GM21526 (cell line): ENCODE measurements at regions not wholly inside any gene's neighbourhood (a gene's known extent, or its start where the extent isn't known, plus 50 kb on each side); places are given as distances from the start of the nearest gene placed in this dataset.

Source experiments
- ATAC-seq: cut with Tn5 transposase; IDR thresholded peaks from one replicate; pipeline ENCODE4 v1.9.1; 2021; ENCODE audit warnings: moderate library complexity; ENCODE audit not compliant: unreplicated experiment, low FRiP score

DNA sequence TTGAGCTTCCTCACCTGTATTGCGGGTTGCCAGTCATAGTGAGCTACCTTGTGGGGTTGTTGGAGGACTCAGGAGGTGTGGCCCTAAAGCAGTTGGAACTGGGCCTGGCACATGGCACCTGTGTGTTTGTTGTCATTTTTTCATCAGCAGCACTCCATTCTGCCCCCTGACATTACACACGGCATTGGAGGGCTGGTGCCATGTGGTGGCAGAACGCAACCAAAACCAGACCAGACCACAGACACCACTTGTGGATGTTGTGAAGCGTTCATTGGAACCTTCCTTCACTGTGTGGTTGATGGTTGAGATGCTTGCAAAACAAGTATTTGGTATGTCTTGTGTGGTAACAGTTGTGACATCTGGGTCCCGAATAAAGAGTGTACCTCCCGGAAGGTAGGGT, 113.2 kb upstream of the ERCC6L2 start:
- ATAC-seq, result no peak

DNA sequence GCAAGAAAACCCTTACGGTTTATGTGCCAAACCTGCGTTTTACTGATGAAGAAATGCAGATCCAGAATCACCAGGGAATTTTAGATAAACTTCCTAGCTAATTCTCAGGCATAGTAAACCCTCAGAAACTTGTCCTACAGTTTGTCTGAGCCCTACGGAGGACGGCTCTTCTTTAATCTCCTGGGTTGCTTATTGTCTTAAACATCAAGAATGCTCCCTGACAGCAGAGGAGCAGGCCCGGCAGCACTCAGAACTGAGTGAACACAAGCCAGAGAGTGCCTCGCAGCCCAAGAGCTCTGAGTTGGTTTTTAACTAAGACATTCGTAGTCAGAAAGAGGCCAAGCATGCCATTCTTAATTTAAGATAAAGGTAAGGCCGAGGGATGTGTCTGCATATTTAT, 114.7 kb upstream of the ERCC6L2 start:
- no peak for ATAC-seq

DNA sequence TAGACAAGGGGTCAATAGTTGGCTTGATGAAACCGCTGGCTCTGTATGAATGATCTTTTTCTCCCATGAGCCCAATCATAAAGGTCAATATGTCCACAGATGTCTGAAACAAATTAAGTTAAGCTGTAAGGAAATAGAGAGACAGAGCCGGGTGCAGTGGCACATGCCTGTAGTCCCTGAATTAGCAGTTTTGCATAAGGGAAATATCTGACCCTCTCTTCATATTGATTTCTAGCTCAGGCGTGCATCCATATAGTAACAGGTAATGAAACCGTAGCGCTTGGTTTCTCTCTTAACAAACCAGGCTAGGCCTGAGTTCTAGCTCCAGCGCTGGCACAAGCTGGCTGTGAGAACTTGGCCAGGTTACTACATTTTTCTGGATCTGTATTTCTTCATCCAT, 118.1 kb upstream of the ERCC6L2 start:
- ATAC-seq, result no peak

DNA sequence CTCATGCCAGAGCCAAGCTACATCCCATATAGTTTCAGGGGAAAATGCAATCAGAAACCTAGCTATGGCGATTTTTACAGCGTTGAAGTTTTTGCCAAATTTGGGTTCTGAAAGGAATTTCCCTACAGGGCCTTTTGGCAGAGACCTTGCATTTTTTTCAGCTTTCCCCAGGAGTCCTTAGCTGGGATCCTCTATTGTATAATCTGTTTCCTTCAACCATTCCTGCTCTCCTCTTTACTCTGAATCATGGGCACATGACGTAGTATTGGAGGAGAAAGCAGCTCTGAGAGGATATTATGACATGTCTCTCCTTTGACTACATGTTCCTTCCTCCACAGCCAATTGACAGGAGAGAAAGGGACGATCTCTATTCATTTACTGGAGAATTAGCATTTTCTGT, 118.5 kb upstream of the ERCC6L2 start:
- no peak for ATAC-seq

DNA sequence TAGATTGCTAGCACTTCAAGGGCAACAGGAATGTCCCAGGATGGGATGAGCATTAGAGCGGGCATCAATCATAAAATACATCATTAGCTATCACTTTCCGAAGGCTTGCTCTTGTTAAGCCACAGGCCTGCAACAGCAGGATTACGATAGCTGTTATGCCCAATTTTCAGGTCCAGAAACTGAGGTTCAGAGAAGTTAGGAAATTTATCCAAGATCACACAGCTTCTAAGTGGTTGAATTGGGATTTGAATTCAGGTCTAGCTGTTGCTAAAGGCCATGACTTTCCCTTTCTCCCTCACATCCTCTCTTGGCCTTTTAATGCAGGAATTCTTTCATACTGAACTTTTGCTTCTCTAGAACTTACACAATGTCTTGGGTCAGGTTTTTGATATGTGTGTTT, 119.4 kb upstream of the ERCC6L2 start:
- no peak for ATAC-seq

DNA sequence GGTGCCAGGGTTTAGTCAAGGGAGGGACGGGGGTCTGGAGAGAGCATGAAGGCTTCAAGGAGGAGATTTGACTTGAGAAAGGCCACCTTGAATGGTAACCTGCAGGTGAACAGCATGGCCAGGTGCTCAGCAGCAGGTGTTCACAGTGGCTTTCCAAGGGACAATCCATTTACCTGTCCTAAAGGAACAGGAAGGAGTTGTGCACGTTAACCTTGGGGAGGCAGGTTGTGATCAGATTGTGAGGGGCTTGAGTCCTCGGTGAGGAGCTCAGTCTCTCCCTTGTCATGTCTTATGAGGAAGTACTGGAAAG, 120.1 kb upstream of the ERCC6L2 start:
- ATAC-seq, result no peak

DNA sequence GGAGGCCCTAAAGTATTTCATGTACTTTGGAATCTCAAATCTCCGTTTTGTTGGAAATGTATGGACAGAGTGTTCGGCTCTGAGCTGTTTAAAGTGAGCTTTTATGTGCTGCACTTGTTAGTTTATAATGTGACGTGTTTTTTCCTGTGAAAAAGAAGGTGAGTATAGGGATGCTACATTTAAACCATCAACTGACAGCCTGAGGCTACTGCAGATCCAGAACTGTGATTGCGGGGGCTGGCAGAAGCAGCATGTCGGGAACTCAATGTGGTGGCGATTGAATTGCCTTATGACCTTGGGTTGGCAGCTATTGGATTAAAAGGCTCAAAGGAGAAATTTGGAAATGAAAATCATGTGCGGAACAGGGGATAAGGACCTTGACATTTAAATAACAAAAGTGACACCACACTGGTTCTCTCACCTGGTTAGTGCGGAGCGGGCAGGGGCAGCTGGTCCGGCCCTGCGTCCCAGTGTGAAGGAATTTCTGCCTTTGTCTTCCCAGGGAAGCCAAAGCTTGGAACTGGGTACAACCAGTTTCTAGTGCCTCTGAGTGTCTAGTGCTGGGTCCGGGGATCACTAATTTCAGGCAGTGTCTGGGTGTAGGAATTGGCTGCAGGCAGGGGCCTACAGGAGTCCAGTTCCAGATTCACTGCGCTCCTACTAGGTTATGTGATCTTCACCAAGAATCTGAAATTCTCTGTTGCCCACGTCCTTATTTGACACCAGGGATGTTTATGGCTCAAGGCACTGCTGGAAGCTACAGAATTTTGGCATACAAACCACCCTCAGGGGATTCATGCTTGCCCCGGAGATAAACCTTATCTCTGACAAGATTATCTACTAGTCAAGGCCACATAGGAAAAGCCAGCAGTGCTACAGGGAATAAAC, 120.7 kb upstream of the ERCC6L2 start:
- no peak for ATAC-seq

DNA sequence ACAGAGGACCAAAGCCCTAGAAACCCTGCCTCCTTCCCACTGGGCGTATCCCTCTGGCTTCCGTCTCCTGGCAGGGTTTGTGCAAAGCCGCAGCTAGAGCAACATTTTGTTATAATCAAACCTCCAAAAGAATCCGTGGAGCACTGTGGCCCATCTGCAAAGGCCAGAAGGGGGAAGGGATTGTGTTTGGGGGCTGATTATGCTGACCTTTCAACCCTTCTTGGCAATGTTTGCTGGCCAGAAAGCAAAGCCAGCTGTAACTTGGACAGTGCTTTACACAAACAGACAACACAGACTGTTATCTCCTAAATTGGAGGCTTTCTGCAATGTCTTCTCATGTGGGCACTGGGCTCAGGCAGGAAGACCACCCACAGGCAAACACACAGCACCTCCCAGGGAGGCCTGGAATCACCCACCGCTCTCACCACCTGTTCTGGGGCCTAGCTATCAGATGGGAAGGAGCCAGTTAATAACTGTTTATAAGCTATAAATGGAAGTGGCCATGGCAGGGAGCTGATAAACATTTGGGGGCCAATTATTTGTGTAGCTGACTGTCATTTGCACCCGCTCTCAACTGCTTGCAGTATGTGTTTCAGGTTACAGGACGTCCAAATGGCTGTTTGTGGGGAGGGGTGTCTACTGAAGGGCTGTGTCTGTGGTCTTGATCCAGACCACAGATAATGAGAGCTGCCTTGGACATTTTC, 121.6 kb upstream of the ERCC6L2 start:
- ATAC-seq, result no peak

DNA sequence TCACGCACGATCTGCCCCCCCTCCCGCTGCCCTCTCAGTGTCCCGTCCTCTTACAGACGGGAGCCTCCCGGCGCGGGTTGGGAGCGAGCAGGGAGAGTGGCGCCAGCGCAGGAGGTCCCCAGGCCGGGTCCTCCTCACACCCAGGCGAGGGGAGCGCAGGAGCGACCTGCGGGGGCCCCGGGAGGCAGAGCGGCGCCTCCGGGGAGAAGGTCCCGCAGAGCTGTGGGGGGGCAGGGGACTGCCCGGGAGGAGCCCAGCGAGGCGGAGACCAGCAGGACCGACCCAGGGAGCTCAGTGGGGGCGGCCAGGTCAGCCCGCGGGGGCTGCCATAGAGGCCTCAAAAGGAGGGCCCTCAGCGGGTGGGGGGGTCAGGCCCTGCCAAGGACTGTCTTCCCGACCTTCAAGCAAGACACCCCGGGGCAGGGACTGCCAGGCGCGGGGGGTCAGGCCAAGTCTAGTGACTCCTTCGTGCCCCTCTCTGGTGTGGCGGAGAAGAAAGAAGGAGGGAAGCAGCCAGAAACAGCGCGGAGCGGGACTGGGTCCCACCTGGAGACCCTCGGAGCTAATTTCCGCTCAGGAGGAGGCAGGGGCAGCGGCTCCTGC, 123.3 kb upstream of the ERCC6L2 start:
- ATAC-seq, result no peak

DNA sequence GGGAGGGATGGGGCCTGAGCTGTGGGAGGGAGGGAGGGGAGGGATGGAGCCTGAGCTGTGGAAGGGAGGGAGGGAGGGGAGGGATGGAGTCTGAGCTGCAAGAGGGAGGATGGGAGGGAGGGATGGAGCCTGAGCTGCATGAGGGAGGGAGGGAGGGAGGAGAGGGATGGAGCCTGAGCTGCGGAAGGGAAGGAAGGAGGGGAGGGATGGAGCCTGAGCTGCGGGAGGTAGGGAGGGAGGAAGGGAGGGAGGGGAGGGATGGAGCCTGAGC, 124.0 kb upstream of the ERCC6L2 start:
- no peak for ATAC-seq

DNA sequence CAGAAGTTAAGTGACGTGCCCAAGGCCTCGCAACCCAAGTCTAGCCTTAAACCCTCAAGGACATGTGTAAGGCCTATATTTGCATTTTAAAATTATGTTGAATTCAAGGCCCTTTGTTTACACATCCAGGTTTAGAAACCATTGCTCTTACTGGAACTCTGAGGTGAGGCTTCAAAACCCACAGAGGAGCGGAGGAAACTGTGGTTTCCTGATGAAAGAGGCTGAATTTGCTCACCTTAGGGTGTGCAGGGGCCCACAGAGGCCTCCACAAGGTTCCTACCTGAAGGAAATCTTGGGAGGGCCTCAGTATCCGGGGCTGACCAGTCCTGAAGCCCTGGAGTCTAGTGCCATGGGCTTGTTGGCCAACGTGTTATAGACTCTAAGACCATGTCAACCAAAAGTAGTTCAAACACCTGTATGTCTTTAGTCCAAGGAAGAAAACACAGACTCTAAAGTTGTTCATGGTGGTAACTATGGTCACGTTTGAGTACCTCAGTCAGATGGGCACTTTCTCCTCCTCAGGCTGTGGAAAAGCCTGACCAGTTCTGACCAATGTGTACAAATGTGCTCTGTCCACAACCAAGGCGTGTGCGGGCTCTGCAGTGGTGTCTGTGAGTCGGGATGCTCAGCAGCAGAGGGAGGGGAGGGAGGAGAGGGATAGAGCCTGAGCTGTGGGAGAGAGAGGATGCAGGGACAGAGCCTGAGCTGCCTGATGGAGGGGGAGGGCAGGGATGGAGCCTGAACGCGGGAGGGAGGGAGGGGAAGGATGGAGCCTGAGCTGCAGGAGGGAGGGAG, 124.6 kb upstream of the ERCC6L2 start:
- no peak for ATAC-seq

DNA sequence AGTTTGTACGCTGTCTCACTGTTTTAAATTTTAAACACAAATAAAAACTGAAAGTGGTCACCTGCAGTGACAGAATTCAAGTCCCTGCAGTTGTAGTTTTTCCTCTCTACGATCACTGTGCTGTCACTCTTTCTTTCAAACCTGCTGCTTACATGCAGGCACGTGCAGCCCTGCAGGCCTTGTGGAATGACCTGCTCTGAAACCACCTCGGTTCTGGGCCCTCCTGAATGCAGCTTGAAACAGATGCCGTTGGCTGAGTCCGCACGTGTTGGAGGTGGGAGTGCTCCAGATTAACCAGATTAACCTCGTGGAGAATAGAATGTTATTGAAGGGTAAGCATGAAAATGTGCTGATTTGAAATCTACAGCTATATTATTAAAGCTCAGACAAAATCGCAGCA, 126.0 kb upstream of the ERCC6L2 start:
- no peak for ATAC-seq

DNA sequence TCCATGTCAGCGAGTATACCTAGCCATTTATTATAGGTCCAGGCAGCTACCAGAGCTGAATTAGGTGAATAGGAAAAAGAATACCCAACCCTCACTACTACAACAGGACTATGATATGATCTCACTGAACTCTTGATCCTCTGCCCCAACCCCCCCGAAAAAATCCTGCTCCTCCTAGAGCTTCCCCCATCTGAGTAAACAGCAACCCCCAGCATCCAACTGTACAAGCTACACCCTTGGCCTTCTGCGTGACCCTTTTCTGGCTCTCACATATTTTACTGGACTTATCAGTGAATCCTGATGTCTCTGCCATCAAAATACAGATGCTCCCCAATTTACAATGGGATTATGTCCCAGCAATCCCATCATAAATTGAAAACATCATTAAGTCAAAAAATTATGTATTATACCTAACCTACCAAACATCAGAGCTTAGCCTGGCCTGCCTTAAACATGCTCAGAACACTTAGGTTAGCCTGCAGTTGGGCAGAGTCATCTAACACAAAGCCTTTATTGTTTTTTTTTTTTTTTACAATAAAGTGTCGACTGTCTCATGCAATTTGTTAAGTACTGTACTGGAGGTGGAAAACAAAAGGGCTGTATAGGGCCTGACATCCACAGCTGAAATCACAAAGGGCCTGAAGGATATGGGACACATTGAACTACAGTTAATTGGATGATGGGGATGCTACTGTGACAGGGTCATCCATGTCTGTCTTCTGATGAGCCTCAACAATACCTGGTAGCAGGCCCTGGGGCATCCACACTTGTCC, 128.9 kb upstream of the ERCC6L2 start:
- ATAC-seq, result no peak

DNA sequence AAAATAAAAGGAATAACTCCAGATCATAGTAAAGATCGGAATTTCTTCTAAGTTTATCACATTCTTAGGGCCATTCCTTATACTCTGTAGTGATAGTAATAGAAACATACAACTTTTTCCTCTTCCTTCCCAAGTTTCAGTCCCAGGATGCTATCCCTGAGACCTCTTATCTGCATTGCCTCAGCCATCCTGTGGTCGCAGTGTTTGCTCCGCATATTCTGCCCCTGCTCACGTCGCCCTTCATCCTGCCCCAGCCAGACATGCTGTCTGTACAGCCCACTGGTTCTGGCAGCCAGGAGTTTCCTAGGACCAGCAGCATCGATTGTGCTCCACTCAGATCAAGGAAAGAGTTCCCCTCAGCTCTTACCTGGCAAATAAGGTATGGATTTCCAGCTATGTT, 132.7 kb upstream of the ERCC6L2 start:
- ATAC-seq, result no peak

DNA sequence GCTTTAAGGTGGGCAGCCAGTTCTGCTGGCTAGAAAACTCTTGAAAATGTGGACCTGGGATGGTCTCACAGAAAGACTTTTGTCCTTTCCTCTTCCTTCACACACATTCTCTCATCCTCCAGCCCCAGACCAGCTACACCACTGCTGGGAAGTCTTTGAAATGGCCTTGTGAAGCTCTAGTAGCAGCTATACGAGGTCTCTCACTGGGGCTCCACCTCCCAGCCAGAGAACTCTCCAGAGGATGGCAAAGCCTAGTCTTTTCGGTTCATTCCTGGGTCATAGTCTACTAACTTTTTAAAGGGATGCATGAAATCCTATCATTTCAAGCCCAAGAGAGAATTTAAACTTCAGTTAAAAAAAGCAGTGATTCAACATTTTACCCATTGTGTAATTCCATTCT, 133.9 kb upstream of the ERCC6L2 start:
- ATAC-seq, result no peak

DNA sequence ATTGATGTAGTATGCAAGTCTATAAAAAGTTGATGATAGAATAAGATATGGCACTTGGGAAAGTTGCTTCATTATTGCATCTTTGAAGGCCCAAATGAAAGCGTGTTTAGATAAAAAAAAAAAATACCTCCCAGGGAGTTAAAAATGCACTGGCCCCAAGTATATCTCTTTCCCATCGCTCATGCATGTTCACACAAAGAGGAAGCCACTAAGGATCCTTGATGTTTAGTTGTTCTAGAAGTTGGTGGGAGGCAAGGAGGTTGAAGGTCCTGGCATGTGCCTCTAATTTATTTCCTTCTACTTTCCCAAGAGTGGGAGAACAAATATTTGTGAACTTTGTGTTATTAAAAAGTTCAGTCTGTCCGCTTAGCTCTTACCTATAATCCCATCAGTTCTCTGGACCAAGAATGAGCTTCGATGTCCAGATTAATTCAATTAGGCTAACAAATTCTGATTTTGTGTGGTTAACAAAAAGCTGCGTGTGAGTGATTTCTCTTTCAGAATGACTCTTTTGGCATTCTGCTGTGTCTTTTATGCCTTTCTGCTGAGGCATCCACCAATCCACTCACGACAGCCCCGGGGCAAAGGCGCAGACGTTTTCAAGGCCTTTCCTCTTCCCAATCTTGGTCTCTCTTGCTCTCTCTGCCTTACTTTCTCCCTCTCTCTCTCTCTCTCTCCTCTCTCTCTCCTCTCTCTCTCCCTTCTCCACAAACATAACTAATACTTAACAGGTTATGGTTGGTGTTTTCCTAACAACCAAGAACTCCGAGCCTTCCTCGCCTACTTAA, 135.1 kb upstream of the ERCC6L2 start:
- no peak for ATAC-seq

DNA sequence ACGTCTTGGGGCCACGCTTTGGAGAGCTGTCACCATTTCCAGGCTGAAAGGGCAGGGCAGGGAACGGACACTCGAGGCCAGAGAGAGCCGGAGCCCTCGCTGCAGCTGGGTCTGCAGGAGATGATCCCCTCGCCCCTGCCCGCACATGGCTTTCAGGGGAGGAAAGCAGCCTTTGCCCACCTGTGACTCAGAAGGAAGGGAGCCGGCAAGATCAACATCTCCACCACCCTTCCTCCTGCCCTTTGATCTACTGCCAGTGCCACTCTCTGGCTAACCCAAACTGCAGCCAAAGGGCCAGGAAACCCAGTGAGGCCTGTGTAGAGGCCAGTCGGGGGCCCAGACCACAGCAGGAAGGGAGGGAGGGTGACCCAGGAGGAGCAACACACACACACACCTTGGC, 137.1 kb upstream of the ERCC6L2 start:
- no peak for ATAC-seq

DNA sequence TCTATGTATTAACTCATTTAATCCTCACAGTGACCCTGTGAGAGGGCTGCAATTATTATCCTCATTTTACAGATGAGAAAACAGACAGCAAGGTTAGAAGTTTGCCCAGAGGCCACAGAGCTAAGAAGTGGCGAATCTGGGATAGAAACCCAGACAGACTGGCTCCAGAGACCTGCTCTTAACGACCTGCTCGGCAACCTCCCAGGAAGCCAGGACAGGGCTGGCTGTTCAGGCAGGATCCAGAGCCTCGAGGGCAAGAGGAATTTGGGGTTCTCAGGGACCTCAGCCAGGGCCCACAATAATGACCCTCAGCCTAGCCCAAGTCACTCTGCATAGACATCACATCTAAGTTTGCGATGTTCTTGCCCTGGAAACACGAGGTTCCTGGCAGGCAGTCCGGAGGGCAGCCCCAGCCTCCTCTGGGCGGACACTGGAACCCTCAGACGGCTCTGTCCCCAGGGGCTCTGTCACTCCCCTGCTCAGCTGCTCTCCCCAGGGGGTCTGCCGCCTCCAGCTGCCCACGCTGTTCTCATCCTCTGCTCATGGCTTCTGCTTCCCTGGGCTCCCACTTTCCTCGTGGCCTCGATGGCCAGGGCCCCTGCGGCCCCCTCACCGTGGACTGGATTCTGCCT, 138.5 kb upstream of the ERCC6L2 start:
- ATAC-seq, result no peak

DNA sequence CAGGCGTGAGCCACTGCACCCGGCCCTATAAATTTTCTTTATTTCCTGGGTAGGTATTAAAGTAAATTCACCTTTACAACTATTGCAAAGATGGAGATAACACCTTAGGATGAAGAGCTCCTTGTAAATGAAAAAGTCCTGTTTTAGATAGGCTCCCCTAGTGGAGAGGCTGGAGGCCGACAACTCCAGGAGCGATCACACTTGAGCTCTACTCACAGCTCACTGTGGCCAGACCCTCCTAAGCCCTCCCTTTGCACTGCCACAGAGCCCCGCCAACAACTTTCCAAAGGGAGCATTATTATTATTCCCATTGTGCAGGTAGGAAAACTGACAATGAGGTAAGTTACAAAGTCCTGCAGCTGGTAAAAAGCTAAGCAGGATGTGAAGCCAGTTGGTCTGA, 139.1 kb upstream of the ERCC6L2 start:
- no peak for ATAC-seq
